ENCODE measurements at regions not wholly inside any gene's neighbourhood (a gene's known extent, or its start where the extent isn't known, plus 50 kb on each side); places are given as distances from the start of the nearest gene placed in this dataset.

DNA sequence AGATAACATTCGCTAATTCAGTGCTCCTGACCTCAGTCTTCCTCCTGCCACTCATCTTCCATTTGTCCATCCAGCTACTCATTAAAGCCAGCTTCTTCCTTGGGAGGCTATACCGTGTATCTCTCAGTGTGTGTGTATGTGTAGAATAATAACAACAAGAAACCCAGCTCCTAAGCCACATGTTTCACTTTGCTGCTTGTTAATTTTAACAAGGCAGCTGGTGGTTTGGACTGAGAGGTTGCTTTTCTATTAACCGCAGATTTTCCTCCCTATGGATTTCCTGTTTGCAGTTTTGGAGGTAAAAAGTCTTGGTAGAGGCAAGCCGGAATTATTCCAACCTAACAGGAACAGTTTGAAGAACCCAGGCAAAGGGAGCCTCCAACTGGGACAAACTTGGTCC lies 165.0 kb downstream of the ADAMTS15 start:
- no peak for DNase-seq
- intact Hi-C loops (cut with DNase I; ENCODE audit: low total_unique reads) = no loop called here
- TF ChIP-seq, protein P1, sequence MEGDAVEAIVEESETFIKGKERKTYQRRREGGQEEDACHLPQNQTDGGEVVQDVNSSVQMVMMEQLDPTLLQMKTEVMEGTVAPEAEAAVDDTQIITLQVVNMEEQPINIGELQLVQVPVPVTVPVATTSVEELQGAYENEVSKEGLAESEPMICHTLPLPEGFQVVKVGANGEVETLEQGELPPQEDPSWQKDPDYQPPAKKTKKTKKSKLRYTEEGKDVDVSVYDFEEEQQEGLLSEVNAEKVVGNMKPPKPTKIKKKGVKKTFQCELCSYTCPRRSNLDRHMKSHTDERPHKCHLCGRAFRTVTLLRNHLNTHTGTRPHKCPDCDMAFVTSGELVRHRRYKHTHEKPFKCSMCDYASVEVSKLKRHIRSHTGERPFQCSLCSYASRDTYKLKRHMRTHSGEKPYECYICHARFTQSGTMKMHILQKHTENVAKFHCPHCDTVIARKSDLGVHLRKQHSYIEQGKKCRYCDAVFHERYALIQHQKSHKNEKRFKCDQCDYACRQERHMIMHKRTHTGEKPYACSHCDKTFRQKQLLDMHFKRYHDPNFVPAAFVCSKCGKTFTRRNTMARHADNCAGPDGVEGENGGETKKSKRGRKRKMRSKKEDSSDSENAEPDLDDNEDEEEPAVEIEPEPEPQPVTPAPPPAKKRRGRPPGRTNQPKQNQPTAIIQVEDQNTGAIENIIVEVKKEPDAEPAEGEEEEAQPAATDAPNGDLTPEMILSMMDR (IDR thresholded peaks at IDR 0.05 in 8 of 11, conservative IDR thresholded peaks at IDR 0.05 in 3 of 11) = no peak
- TF ChIP-seq POLR2AphosphoS5 (IDR thresholded peaks at IDR 0.05) = no peak
- TF ChIP-seq POLR2A (IDR thresholded peaks at IDR 0.05) = no peak
- WGBS, 5 donors = 80 to 91% (median 88%) methylated on average over 4 of the region's 4 CpGs
- Histone ChIP-seq H3K36me3 (no peaks in the 10 kb centered on the region), H3K27ac (no peak overlapping the region), H3K27me3 (replicated peaks in 1 of 7) (no peaks in the 10 kb centered on the region), H3K4me1 (peaks cover 0 to 13% (median 0%) of the 10 kb centered on the region in 6 donors), H3K4me3 (no peak overlapping the region), H3K9me3 (peaks cover 0 to 8% (median 0%) of the 10 kb centered on the region in 8 donors)

DNA sequence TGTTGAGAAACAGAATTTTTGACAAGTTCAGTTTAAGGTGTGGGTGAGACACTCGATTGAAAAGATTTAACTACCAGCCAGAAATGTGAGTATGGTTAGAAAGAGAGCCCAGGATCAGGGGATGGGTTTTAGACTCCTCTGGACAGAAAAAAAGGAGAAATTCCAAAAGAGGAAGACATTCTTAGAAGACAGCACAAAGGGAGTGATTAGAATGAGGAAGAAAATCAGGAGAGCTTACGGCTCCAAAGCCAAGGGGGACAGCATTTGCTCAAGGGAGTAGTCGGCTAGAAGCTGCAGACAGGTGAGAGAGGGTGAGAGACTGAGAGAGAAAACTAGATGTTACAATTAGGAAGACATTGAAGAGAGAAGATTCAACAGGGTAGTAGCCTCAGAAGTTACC lies 166.1 kb downstream of the ADAMTS15 start:
- Histone ChIP-seq H3K9me3 (peaks cover 0 to 8% (median 0%) of the 10 kb centered on the region in 8 donors), H3K27ac (no peak overlapping the region), H3K36me3 (no peaks in the 10 kb centered on the region), H3K4me1 (peaks cover 0 to 2% (median 0%) of the 10 kb centered on the region in 6 donors), H3K4me3 (no peak overlapping the region), H3K27me3 (replicated peaks in 1 of 7) (no peaks in the 10 kb centered on the region)
- WGBS, 5 donors = 53 to 74% (median 63%) methylated on average over 3 of the region's 3 CpGs
- TF ChIP-seq POLR2AphosphoS5 (IDR thresholded peaks at IDR 0.05) = no peak
- TF ChIP-seq POLR2A (IDR thresholded peaks at IDR 0.05) = no peak
- TF ChIP-seq, protein P1 (IDR thresholded peaks at IDR 0.05 in 8 of 11, conservative IDR thresholded peaks at IDR 0.05 in 3 of 11) = no peak
- intact Hi-C loops (cut with DNase I; ENCODE audit: low total_unique reads) = no loop called here
- no peak for DNase-seq

DNA sequence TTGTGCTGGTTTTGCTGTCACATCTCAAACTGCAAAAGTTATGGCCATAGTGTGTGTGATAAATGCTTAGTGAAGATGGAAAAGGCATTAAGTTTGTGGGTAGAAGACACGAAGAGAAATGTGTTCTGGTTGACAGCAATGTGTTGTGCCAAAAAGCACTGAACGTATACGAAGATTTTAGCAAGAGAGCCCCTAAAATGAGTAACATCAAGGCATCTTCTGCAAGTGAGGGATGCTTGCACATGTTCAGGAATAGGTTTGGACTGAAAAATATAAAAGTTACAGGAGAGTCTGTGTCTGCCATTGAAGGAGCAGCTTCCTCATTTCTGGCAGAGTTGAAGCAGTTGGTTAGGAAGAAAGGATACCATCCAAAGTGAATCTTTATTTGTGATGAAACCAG lies 167.1 kb downstream of the ADAMTS15 start:
- H3K4me1 ChIP-seq = no peaks in the 10 kb centered on the region
- 70 to 89% (median 84%) methylated on average over 3 of the region's 3 CpGs for WGBS, 5 donors
- no peak overlapping the region for H3K27ac ChIP-seq
- DNase-seq = no peak
- TF ChIP-seq POLR2AphosphoS5 (IDR thresholded peaks at IDR 0.05) = no peak
- TF ChIP-seq POLR2A (IDR thresholded peaks at IDR 0.05) = no peak
- TF ChIP-seq, protein P1 (IDR thresholded peaks at IDR 0.05 in 8 of 11, conservative IDR thresholded peaks at IDR 0.05 in 3 of 11) = no peak
- H3K27me3 ChIP-seq (replicated peaks in 1 of 7) = no peaks in the 10 kb centered on the region
- no peaks in the 10 kb centered on the region for H3K36me3 ChIP-seq
- intact Hi-C loops (cut with DNase I; ENCODE audit: low total_unique reads) = no loop called here
- H3K9me3 ChIP-seq = peaks cover 0 to 8% (median 0%) of the 10 kb centered on the region in 8 donors
- H3K4me3 ChIP-seq = no peak overlapping the region

- no peaks in the 10 kb centered on the region for H3K36me3 ChIP-seq
- WGBS, 5 donors = 65 to 73% (median 67%) methylated on average over 3 of the region's 3 CpGs
- no peak for TF ChIP-seq POLR2AphosphoS5 (IDR thresholded peaks at IDR 0.05)
- no peak for TF ChIP-seq POLR2A (IDR thresholded peaks at IDR 0.05)
- TF ChIP-seq, protein P1 (IDR thresholded peaks at IDR 0.05 in 8 of 11, conservative IDR thresholded peaks at IDR 0.05 in 3 of 11) = no peak
- H3K9me3 ChIP-seq = peaks cover 0 to 8% (median 0%) of the 10 kb centered on the region in 8 donors
- H3K4me1 ChIP-seq = no peaks in the 10 kb centered on the region
- no peak overlapping the region for H3K4me3 ChIP-seq
- H3K27ac ChIP-seq = peak overlapping the region in 1 of 8 donors; percentile 48
- intact Hi-C loops (cut with DNase I; ENCODE audit: low total_unique reads) = no loop called here
- H3K27me3 ChIP-seq (replicated peaks in 1 of 7) = peaks cover 0 to 5% (median 0%) of the 10 kb centered on the region in 7 donors
- no peak for DNase-seq
Observed at GRCh38 chr11:130616573-130616972, 168.1 kb downstream of the ADAMTS15 start.

Data from spleen (tissue), 11 donors.